Ascending aorta (tissue), 2 donors: ENCODE measurements at regions not wholly inside any gene's neighbourhood (a gene's known extent, or its start where the extent isn't known, plus 50 kb on each side); places are given as distances from the start of the nearest gene placed in this dataset.

ENCODE experiments used
- DNase-seq, 2 donors: peaks; one replicate each; pipeline ENCODE4 v3.0.0-alpha.2; 2019; ENCODE audit warnings: low spot score in 2 of 2
- H3K27ac ChIP-seq, 2 donors: fragments of 200-600 bp; sonication (generic); one replicate each; pipeline ENCODE4 v1.5.1; 2016 to 2017; ENCODE audit warnings: mild to moderate bottlenecking in 1 of 2
- H3K27me3 ChIP-seq: fragments of 200-600 bp; sonication (generic); one replicate; pipeline ENCODE4 v1.5.1; 2017
- H3K36me3 ChIP-seq, 2 donors: fragments of 200-600 bp; sonication (generic); one replicate each; pipeline ENCODE4 v1.5.1; 2016
- H3K4me1 ChIP-seq, 2 donors: fragments of 200-600 bp; sonication (generic); one replicate each; pipeline ENCODE4 v1.5.1; 2016 to 2017; ENCODE audit warnings: mild to moderate bottlenecking in 1 of 2
- H3K4me3 ChIP-seq, 2 donors: fragments of 200-600 bp; sonication (generic); one replicate each; pipeline ENCODE4 v1.5.1; 2016 to 2017; ENCODE audit warnings: mild to moderate bottlenecking in 1 of 2
- H3K9me3 ChIP-seq, 2 donors: fragments of 200-600 bp; sonication (generic); one replicate each; pipeline ENCODE4 v1.5.1; 2016
- CTCF ChIP-seq, 3 experiments: fragments of 200-600 bp in 2 of 3; fragments of 450-650 bp in 1 of 3; sonication (generic) in 2 of 3; IDR thresholded peaks; one replicate each; pipeline ENCODE4 v1.5.1; 2016 to 2019; ENCODE audit warnings: antibody characterized with exemption in 3 of 3, mild to moderate bottlenecking in 1 of 3, moderate library complexity in 1 of 3
- intact Hi-C: fragments of 100-400 bp; cut with DNase I; formaldehyde crosslinking; loops from one replicate; pipeline ENCODE4 v1.15.1; 2023

- H3K36me3 ChIP-seq = no peaks in the 10 kb centered on the region
- no peaks in the 10 kb centered on the region for H3K4me1 ChIP-seq
- intact Hi-C loops = no loop called here
- TF ChIP-seq CTCF (IDR thresholded peaks at IDR 0.05) = no peak
- H3K4me3 ChIP-seq = no peak overlapping the region
- no peak for DNase-seq
- no peaks in the 10 kb centered on the region for H3K27me3 ChIP-seq
- no peaks in the 10 kb centered on the region for H3K9me3 ChIP-seq
- H3K27ac ChIP-seq = no peak overlapping the region
Measured at GRCh38 chrX:98490670-98491069, 1607.0 kb downstream of the RPA4 start.

- Histone ChIP-seq H3K27me3 (no peaks in the 10 kb centered on the region), H3K27ac (no peak overlapping the region), H3K36me3 (no peaks in the 10 kb centered on the region), H3K4me1 (no peaks in the 10 kb centered on the region), H3K4me3 (no peak overlapping the region), H3K9me3 (no peaks in the 10 kb centered on the region)
- intact Hi-C loops = no loop called here
- TF ChIP-seq CTCF (IDR thresholded peaks at IDR 0.05) = no peak
- no peak for DNase-seq
Measured at GRCh38 chrX:98501426-98501825, 1617.7 kb downstream of the RPA4 start.

- intact Hi-C loops = no loop called here
- Histone ChIP-seq H3K36me3 (no peaks in the 10 kb centered on the region), H3K27ac (no peak overlapping the region), H3K4me1 (no peaks in the 10 kb centered on the region), H3K9me3 (no peaks in the 10 kb centered on the region), H3K4me3 (no peak overlapping the region), H3K27me3 (no peaks in the 10 kb centered on the region)
- TF ChIP-seq CTCF (IDR thresholded peaks at IDR 0.05) = no peak
- DNase-seq = no peak
Measured at GRCh38 chrX:98506907-98507306, 1623.2 kb downstream of the RPA4 start.

GRCh38 chrX:98514032-98514431 lies 1630.3 kb downstream of the RPA4 start:
- no peak for TF ChIP-seq CTCF (IDR thresholded peaks at IDR 0.05)
- no peaks in the 10 kb centered on the region for H3K9me3 ChIP-seq
- no peaks in the 10 kb centered on the region for H3K27me3 ChIP-seq
- H3K4me1 ChIP-seq = no peaks in the 10 kb centered on the region
- H3K36me3 ChIP-seq = no peaks in the 10 kb centered on the region
- no peak for DNase-seq
- H3K27ac ChIP-seq = no peak overlapping the region
- intact Hi-C loops = no loop called here
- H3K4me3 ChIP-seq = no peak overlapping the region

DNA sequence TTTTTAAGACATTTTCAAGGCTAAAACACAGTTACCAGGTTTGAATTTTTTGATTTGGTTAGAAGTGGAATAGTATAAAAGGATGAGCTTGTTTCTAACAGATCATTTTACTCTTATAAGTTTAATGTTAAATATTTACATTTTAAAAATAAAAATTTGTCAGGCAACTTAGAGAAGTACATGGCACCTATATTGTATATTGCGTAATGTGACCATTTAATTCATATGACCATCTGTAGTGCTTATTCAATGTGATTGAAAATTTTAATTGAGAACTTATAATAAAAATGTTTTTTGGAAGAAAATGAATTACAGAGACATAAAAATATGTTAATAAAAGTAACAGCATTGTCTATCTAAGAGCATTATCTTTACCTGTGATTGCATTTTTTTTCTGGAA lies 1632.4 kb downstream of the RPA4 start:
- DNase-seq = no peak
- no peaks in the 10 kb centered on the region for H3K27me3 ChIP-seq
- intact Hi-C loops = no loop called here
- no peaks in the 10 kb centered on the region for H3K36me3 ChIP-seq
- no peak for TF ChIP-seq CTCF (IDR thresholded peaks at IDR 0.05)
- H3K27ac ChIP-seq = no peak overlapping the region
- H3K4me1 ChIP-seq = no peaks in the 10 kb centered on the region
- H3K9me3 ChIP-seq = no peaks in the 10 kb centered on the region
- H3K4me3 ChIP-seq = no peak overlapping the region

- Histone ChIP-seq H3K36me3 (no peaks in the 10 kb centered on the region), H3K4me3 (no peak overlapping the region), H3K27ac (no peak overlapping the region), H3K27me3 (no peaks in the 10 kb centered on the region), H3K9me3 (no peaks in the 10 kb centered on the region), H3K4me1 (no peaks in the 10 kb centered on the region)
- DNase-seq = no peak
- intact Hi-C loops = no loop called here
- TF ChIP-seq CTCF (IDR thresholded peaks at IDR 0.05) = no peak
Measured at GRCh38 chrX:98523026-98523425, 1639.3 kb downstream of the RPA4 start.
